A673 (cell line): ENCODE measurements at regions not wholly inside any gene's neighbourhood (a gene's known extent, or its start where the extent isn't known, plus 50 kb on each side); places are given as distances from the start of the nearest gene placed in this dataset.

Experiments
- EZH2 ChIP-seq: fragments of 200-600 bp; sonication (generic); IDR thresholded peaks from 2 replicates; pipeline ENCODE4 v1.6.1; 2017; ENCODE audit warnings: borderline replicate concordance, low read depth, mild to moderate bottlenecking, mixed read lengths, antibody characterized with exemption, low read length; ENCODE audit not compliant: poor library complexity, severe bottlenecking
- TF ChIP-seq, protein P1 (sequence below): fragments of 300-800, 200-600 bp; sonication (generic); conservative IDR thresholded peaks from 2 replicates; pipeline ENCODE4 v1.5.1; 2017; ENCODE audit warnings: low read depth, mild to moderate bottlenecking, antibody characterized with exemption, low read length, moderate library complexity, mixed read lengths

DNA sequence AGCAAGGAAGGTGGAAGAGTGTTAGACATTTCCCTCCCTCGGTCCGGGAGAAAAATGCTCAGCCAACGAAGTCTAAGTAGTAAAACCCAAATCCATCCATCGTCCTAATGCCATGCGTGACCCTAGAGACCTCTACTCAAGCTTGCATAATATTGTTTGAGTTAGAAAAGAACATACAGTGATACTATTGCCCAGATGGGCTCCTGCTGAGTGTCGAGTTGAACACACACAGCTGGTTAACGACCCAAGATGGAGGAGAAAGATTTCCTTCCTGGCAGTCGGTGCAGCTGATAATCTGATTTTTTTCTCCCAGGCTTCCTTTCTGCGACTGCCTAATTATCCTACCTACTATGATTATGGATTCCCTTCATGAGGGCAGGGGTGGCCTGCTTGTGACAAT is 164.4 kb upstream of the KCNG1 start:
- TF ChIP-seq, protein P1, sequence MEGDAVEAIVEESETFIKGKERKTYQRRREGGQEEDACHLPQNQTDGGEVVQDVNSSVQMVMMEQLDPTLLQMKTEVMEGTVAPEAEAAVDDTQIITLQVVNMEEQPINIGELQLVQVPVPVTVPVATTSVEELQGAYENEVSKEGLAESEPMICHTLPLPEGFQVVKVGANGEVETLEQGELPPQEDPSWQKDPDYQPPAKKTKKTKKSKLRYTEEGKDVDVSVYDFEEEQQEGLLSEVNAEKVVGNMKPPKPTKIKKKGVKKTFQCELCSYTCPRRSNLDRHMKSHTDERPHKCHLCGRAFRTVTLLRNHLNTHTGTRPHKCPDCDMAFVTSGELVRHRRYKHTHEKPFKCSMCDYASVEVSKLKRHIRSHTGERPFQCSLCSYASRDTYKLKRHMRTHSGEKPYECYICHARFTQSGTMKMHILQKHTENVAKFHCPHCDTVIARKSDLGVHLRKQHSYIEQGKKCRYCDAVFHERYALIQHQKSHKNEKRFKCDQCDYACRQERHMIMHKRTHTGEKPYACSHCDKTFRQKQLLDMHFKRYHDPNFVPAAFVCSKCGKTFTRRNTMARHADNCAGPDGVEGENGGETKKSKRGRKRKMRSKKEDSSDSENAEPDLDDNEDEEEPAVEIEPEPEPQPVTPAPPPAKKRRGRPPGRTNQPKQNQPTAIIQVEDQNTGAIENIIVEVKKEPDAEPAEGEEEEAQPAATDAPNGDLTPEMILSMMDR = no peak
- no peak for TF ChIP-seq EZH2
